ENCODE measurements at regions not wholly inside any gene's neighbourhood (a gene's known extent, or its start where the extent isn't known, plus 50 kb on each side); places are given as distances from the start of the nearest gene placed in this dataset.

DNA sequence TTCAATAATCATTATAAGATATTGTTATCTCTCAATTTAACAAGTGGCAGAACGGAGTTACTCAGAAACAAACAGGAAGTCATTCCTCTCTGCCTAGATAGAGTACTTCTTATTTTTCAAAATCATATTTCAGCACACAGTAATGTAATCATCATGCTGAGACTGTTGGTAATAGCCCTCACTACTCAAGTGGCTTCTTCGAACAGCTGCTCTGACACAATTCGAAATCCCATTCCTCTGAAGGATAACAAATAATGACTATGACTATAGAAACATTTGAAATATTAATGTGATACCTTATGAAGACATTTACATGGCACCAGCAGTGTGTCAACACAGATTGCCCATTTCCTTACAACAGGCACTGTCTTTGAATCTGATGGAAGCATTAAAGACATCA is 1249.8 kb downstream of the NSUN3 start:
- no peak overlapping the region for H3K27ac ChIP-seq (ENCODE audit: extremely low read depth, low read depth, low read length)
- no peaks in the 10 kb centered on the region for H3K36me3 ChIP-seq (ENCODE audit: control insufficient read depth, insufficient read depth, low read length)
- in situ Hi-C loops (cut with MboI): no loop called here
- no peak for DNase-seq (ENCODE audit: extremely low read depth in 1 of 4, low spot score in 3 of 4)
- no peaks in the 10 kb centered on the region for H3K9me1 ChIP-seq (ENCODE audit: control insufficient read depth, insufficient read depth, low read length)
- ATAC-seq: no peak
- H3K4me1 ChIP-seq (replicated peaks in 1 of 2; ENCODE audit: control insufficient read depth in 2 of 2, insufficient read depth in 2 of 2, low read length in 2 of 2): no peaks in the 10 kb centered on the region
- no peak overlapping the region for H3K9ac ChIP-seq (ENCODE audit: insufficient read depth in 1 of 2, low read depth in 2 of 2, low read length in 2 of 2)
- H3K4me3 ChIP-seq: no peak overlapping the region
- no peak overlapping the region for H2AFZ ChIP-seq (ENCODE audit: low read depth, low read length)
- POLR2A ChIA-PET: no interaction called here
- 10% methylated on average over 2 of the region's 3 CpGs for WGBS (ENCODE audit: insufficient coverage, low coverage, missing lambda C conversion rate)
- H4K20me1 ChIP-seq (replicated peaks; ENCODE audit: control insufficient read depth, insufficient read depth, low read length): no peaks in the 10 kb centered on the region
- no peak for TF ChIP-seq CXXC5 (CRISPR knock-in tag; IDR thresholded peaks at IDR 0.05)
- TF ChIP-seq, protein P1, sequence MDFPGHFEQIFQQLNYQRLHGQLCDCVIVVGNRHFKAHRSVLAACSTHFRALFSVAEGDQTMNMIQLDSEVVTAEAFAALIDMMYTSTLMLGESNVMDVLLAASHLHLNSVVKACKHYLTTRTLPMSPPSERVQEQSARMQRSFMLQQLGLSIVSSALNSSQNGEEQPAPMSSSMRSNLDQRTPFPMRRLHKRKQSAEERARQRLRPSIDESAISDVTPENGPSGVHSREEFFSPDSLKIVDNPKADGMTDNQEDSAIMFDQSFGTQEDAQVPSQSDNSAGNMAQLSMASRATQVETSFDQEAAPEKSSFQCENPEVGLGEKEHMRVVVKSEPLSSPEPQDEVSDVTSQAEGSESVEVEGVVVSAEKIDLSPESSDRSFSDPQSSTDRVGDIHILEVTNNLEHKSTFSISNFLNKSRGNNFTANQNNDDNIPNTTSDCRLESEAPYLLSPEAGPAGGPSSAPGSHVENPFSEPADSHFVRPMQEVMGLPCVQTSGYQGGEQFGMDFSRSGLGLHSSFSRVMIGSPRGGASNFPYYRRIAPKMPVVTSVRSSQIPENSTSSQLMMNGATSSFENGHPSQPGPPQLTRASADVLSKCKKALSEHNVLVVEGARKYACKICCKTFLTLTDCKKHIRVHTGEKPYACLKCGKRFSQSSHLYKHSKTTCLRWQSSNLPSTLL (IDR thresholded peaks at IDR 0.05): no peak
- no peak for FAIRE-seq
- intact Hi-C loops (cut with micrococcal nuclease): no loop called here
- H3K79me2 ChIP-seq (ENCODE audit: control insufficient read depth, insufficient read depth, low read length): no peaks in the 10 kb centered on the region
- BruUV-seq (replicated peaks): no TSS peak
- no peaks in the 10 kb centered on the region for H3K9me3 ChIP-seq (replicated peaks; ENCODE audit: control insufficient read depth, insufficient read depth, low read depth, low read length)
- no peak overlapping the region for H3K4me2 ChIP-seq (ENCODE audit: insufficient read depth, low read length)
- CTCF ChIA-PET (ENCODE audit: low intra/inter-chr PET ratio): no interaction called here
- no peaks in the 10 kb centered on the region for H3K27me3 ChIP-seq (ENCODE audit: control insufficient read depth in 2 of 2, insufficient read depth in 2 of 2, low read length in 2 of 2)

DNA sequence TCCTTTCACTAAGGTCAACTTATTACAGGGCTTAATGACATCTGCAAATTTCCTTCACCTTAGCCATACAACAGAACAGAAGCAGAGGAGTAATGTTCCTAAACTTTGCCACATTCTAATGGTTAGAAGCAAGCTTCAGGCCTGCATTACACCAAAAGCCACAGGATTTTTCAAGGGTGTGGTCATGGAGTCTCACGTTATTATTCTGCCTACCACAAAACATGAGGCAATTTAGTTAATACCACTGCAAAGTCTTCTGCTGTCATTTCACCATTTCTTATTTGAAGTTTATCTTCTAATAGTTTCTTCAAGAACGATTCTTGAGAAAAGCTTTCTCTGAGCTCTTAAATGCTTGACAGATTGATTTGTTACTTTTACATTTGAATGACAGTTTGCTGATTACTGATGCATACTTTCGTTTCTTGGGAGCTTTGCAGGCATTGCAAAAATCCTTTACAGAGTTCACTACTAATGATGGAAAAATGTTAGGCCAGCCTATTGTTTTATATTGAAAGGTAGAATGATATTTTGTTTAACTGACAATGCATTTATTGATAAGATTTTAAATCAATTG is 1257.1 kb downstream of the NSUN3 start:
- no peaks in the 10 kb centered on the region for H3K79me2 ChIP-seq (ENCODE audit: control insufficient read depth, insufficient read depth, low read length)
- H3K27ac ChIP-seq (ENCODE audit: extremely low read depth, low read depth, low read length): no peak overlapping the region
- FAIRE-seq (no peak), DNase-seq (ENCODE audit: extremely low read depth in 1 of 4, low spot score in 3 of 4) (no peak), ATAC-seq (no peak)
- no peak overlapping the region for H3K9ac ChIP-seq (ENCODE audit: insufficient read depth in 1 of 2, low read depth in 2 of 2, low read length in 2 of 2)
- TF ChIP-seq ZNF551 (CRISPR knock-in tag; IDR thresholded peaks at IDR 0.05) (no peak), SNIP1 (IDR thresholded peaks at IDR 0.05; ENCODE audit: low read depth) (no peak)
- no peak overlapping the region for H2AFZ ChIP-seq (ENCODE audit: low read depth, low read length)
- H3K9me1 ChIP-seq (ENCODE audit: control insufficient read depth, insufficient read depth, low read length): no peaks in the 10 kb centered on the region
- ChIA-PET POLR2A (no interaction called here), CTCF (ENCODE audit: low intra/inter-chr PET ratio) (no interaction called here)
- in situ Hi-C loops (cut with MboI): no loop called here
- no TSS peak for BruUV-seq (replicated peaks)
- no peaks in the 10 kb centered on the region for H3K4me1 ChIP-seq (replicated peaks in 1 of 2; ENCODE audit: control insufficient read depth in 2 of 2, insufficient read depth in 2 of 2, low read length in 2 of 2)
- H3K4me2 ChIP-seq (ENCODE audit: insufficient read depth, low read length): no peak overlapping the region
- intact Hi-C loops (cut with micrococcal nuclease): no loop called here
- H3K27me3 ChIP-seq (ENCODE audit: control insufficient read depth in 2 of 2, insufficient read depth in 2 of 2, low read length in 2 of 2): no peaks in the 10 kb centered on the region
- no peaks in the 10 kb centered on the region for H4K20me1 ChIP-seq (replicated peaks; ENCODE audit: control insufficient read depth, insufficient read depth, low read length)
- no peak overlapping the region for H3K4me3 ChIP-seq
- no peaks in the 10 kb centered on the region for H3K9me3 ChIP-seq (replicated peaks; ENCODE audit: control insufficient read depth, insufficient read depth, low read depth, low read length)
- no peaks in the 10 kb centered on the region for H3K36me3 ChIP-seq (ENCODE audit: control insufficient read depth, insufficient read depth, low read length)
- WGBS (ENCODE audit: insufficient coverage, low coverage, missing lambda C conversion rate): 3% methylated on average over 3 of the region's 3 CpGs

All from K562 (cell line).